OCI-LY7 (cell line): ENCODE measurements at regions not wholly inside any gene's neighbourhood (a gene's known extent, or its start where the extent isn't known, plus 50 kb on each side); places are given as distances from the start of the nearest gene placed in this dataset.

Experiments
- CTCF ChIP-seq: fragments of 200-600 bp; sonication (generic); conservative IDR thresholded peaks from 2 replicates; pipeline ENCODE4 v1.5.1; 2014; ENCODE audit warnings: mild to moderate bottlenecking, antibody characterized with exemption, low read length, moderate library complexity, mixed read lengths
- EZH2phosphoT487 ChIP-seq: fragments of 200-600 bp; sonication (generic); IDR thresholded peaks from 2 replicates; pipeline ENCODE4 v1.6.1; 2018; ENCODE audit warnings: low read depth, borderline replicate concordance, mild to moderate bottlenecking, mixed run types, antibody characterized with exemption, low read length, moderate library complexity, mixed read lengths

GRCh38 chr2:116413659-116414058, 1400.8 kb upstream of the DDX18 start:
- no peak for TF ChIP-seq CTCF
- TF ChIP-seq EZH2phosphoT487 = no peak
